ENCODE measurements at regions not wholly inside any gene's neighbourhood (a gene's known extent, or its start where the extent isn't known, plus 50 kb on each side); places are given as distances from the start of the nearest gene placed in this dataset.

- no peak overlapping the region for H3K27ac ChIP-seq
- no peak for TF ChIP-seq CTCF (IDR thresholded peaks at IDR 0.05)
- TF ChIP-seq ZFX (IDR thresholded peaks at IDR 0.05; ENCODE audit: borderline replicate concordance), result no peak
Measured at GRCh38 chr7:93813514-93813913, 77.0 kb downstream of the TFPI2 start.

- no peak overlapping the region for H3K27ac ChIP-seq
- TF ChIP-seq ZFX (IDR thresholded peaks at IDR 0.05; ENCODE audit: borderline replicate concordance) (no peak), CTCF (IDR thresholded peaks at IDR 0.05) (no peak)
Measured at GRCh38 chr7:93812061-93812460, 78.5 kb downstream of the TFPI2 start.

GRCh38 chr7:93811198-93811597 is 79.4 kb downstream of the TFPI2 start:
- no peak overlapping the region for H3K27ac ChIP-seq
- TF ChIP-seq CTCF (IDR thresholded peaks at IDR 0.05) (no peak), ZFX (IDR thresholded peaks at IDR 0.05; ENCODE audit: borderline replicate concordance) (no peak)

GRCh38 chr7:93810561-93810960 is 80.0 kb downstream of the TFPI2 start:
- H3K27ac ChIP-seq, result no peak overlapping the region
- TF ChIP-seq ZFX (IDR thresholded peaks at IDR 0.05; ENCODE audit: borderline replicate concordance) (no peak), CTCF (IDR thresholded peaks at IDR 0.05) (no peak)

GRCh38 chr7:93804726-93805125 is 85.8 kb downstream of the TFPI2 start:
- TF ChIP-seq ZFX (IDR thresholded peaks at IDR 0.05; ENCODE audit: borderline replicate concordance) (no peak), CTCF (IDR thresholded peaks at IDR 0.05) (no peak)
- no peak overlapping the region for H3K27ac ChIP-seq

- no peak overlapping the region for H3K27ac ChIP-seq
- TF ChIP-seq ZFX (IDR thresholded peaks at IDR 0.05; ENCODE audit: borderline replicate concordance) (no peak), CTCF (IDR thresholded peaks at IDR 0.05) (peak; percentile 74)
Measured at GRCh38 chr7:93799750-93800357, 90.7 kb downstream of the TFPI2 start.

GRCh38 chr7:93793084-93793697 is 97.4 kb downstream of the TFPI2 start:
- 0 out of 2 replicates have a peak overlapping the region, but pooled peaks have one; percentile 37 for H3K27ac ChIP-seq

- no peak overlapping the region for H3K27ac ChIP-seq
- TF ChIP-seq CTCF (IDR thresholded peaks at IDR 0.05) (no peak), ZFX (IDR thresholded peaks at IDR 0.05; ENCODE audit: borderline replicate concordance) (no peak)
Measured at GRCh38 chr7:93779115-93779514, 111.4 kb downstream of the TFPI2 start.

Measured in 22Rv1 (cell line).